ENCODE measurements at regions not wholly inside any gene's neighbourhood (a gene's known extent, or its start where the extent isn't known, plus 50 kb on each side); places are given as distances from the start of the nearest gene placed in this dataset.

- POLR2A ChIA-PET (ENCODE audit: partially characterized antibody), result no interaction called here
- Histone ChIP-seq H3K79me2 (ENCODE audit: control insufficient read depth in 1 of 2, insufficient read depth in 2 of 2, low read length in 2 of 2) (no peaks in the 10 kb centered on the region), H3K9ac (replicated peaks in 1 of 4; ENCODE audit: extremely low read depth in 1 of 4, low read depth in 3 of 4, low read length in 3 of 4) (no peak overlapping the region), H2BK120ac (replicated peaks; ENCODE audit: low read depth, low read length) (no peak overlapping the region), H2BK15ac (ENCODE audit: low read length) (no peak overlapping the region), H3K18ac (ENCODE audit: extremely low read depth, low read length) (no peak overlapping the region), H2BK20ac (ENCODE audit: low read length) (no peak overlapping the region), H3K23ac (ENCODE audit: insufficient read length) (no peak overlapping the region), H3K9me3 (ENCODE audit: insufficient read depth in 2 of 2, low read depth in 1 of 2, low read length in 1 of 2) (peaks cover 0 to 11% of the 10 kb centered on the region in 2 experiments; a peak in 2 of 4 replicates), H4K20me1 (replicated peaks in 1 of 2; ENCODE audit: control insufficient read depth in 1 of 2, insufficient read depth in 2 of 2, low read length in 2 of 2) (no peaks in the 10 kb centered on the region), H3K14ac (ENCODE audit: insufficient read length) (no peak overlapping the region), H4K91ac (replicated peaks; ENCODE audit: insufficient read length, low read length) (no peak overlapping the region), H3K79me1 (ENCODE audit: low read depth, low read length) (no peaks in the 10 kb centered on the region), H3K4me3 (ENCODE audit: extremely low read depth in 1 of 4, insufficient read depth in 2 of 4, low read depth in 3 of 4, low read length in 4 of 4) (no peak overlapping the region), H2AFZ (ENCODE audit: low read length) (no peak overlapping the region), H2BK12ac (ENCODE audit: low read depth, low read length) (no peak overlapping the region), H2AK5ac (ENCODE audit: low read depth, low read length) (no peak overlapping the region), H4K8ac (ENCODE audit: extremely low read depth, insufficient read depth, low read length) (no peak overlapping the region), H3K4ac (replicated peaks; ENCODE audit: insufficient read length, low read depth, low read length) (no peak overlapping the region), H3K4me2 (ENCODE audit: insufficient read depth in 1 of 2, low read depth in 2 of 2, low read length in 2 of 2) (no peak overlapping the region), H2BK5ac (ENCODE audit: low read depth, low read length) (no peak overlapping the region), H3K27me3 (replicated peaks in 1 of 4; ENCODE audit: control insufficient read depth in 3 of 4, extremely low read depth in 1 of 4, insufficient read depth in 3 of 4, low read length in 3 of 4) (no peaks in the 10 kb centered on the region), H3K23me2 (ENCODE audit: low read depth, low read length) (no peaks in the 10 kb centered on the region), H3K27ac (ENCODE audit: low read depth, low read length) (no peak overlapping the region), H3K36me3 (ENCODE audit: control insufficient read depth in 2 of 4, insufficient read depth in 4 of 4, low read length in 3 of 4) (no peaks in the 10 kb centered on the region), H4K5ac (ENCODE audit: insufficient read length, low read depth, low read length) (no peak overlapping the region), H3K56ac (replicated peaks; ENCODE audit: insufficient read length, low read depth, low read length) (no peak overlapping the region), H3K4me1 (replicated peaks in 1 of 4; ENCODE audit: control insufficient read depth in 3 of 4, insufficient read depth in 4 of 4, low read length in 3 of 4) (no peaks in the 10 kb centered on the region)
- FAIRE-seq, result no peak
- TF ChIP-seq TEAD4 (IDR thresholded peaks at IDR 0.05; ENCODE audit: low read depth, low read length), result no peak
- TF ChIP-seq EZH2 (IDR thresholded peaks at IDR 0.05; ENCODE audit: low read depth, low read length, severe bottlenecking), result no peak
- no peak for TF ChIP-seq SP2 (IDR thresholded peaks at IDR 0.05; ENCODE audit: low read length)
- TF ChIP-seq RXRA (IDR thresholded peaks at IDR 0.05; ENCODE audit: insufficient read depth, low read depth, low read length), result no peak
- TF ChIP-seq SP1 (IDR thresholded peaks at IDR 0.05; ENCODE audit: low read depth, low read length), result no peak
- TF ChIP-seq EP300 (IDR thresholded peaks at IDR 0.05; ENCODE audit: borderline replicate concordance in 1 of 2, low read depth in 2 of 2, low read length in 2 of 2), result no peak
- no peak for TF ChIP-seq KDM1A (IDR thresholded peaks at IDR 0.05; ENCODE audit: borderline replicate concordance, low read length)
- TF ChIP-seq TCF12 (IDR thresholded peaks at IDR 0.05; ENCODE audit: low read depth, low read length), result no peak
- no peak for TF ChIP-seq RAD21 (IDR thresholded peaks at IDR 0.05 in 1 of 2, conservative IDR thresholded peaks at IDR 0.05 in 1 of 2; ENCODE audit: low read depth in 2 of 2, low read length in 2 of 2)
- no peak for TF ChIP-seq SIX5 (IDR thresholded peaks at IDR 0.05; ENCODE audit: low read depth, low read length)
- TF ChIP-seq KDM4A (IDR thresholded peaks at IDR 0.05; ENCODE audit: low read depth, low read length, severe bottlenecking), result no peak
- 93% methylated on average over 10 of the region's 10 CpGs; no CpG with 5 or more reads in 1 of the 2 experiments for WGBS, 2 experiments (ENCODE audit: extremely low coverage in 1 of 2, insufficient coverage in 1 of 2, insufficient read length in 1 of 2, insufficient replicate concordance in 2 of 2, low coverage in 1 of 2, low lambda C conversion rate in 2 of 2, missing lambda C conversion rate in 1 of 2)
- DNase-seq (ENCODE audit: low read depth in 1 of 2, low spot score in 2 of 2), result no peak
- CTCF ChIA-PET (ENCODE audit: partially characterized antibody), result no interaction called here
Measured at GRCh38 chr21:23887725-23888306, 1719.5 kb downstream of the MRPL39 start.
